ENCODE measurements at regions not wholly inside any gene's neighbourhood (a gene's known extent, or its start where the extent isn't known, plus 50 kb on each side); places are given as distances from the start of the nearest gene placed in this dataset.

DNA sequence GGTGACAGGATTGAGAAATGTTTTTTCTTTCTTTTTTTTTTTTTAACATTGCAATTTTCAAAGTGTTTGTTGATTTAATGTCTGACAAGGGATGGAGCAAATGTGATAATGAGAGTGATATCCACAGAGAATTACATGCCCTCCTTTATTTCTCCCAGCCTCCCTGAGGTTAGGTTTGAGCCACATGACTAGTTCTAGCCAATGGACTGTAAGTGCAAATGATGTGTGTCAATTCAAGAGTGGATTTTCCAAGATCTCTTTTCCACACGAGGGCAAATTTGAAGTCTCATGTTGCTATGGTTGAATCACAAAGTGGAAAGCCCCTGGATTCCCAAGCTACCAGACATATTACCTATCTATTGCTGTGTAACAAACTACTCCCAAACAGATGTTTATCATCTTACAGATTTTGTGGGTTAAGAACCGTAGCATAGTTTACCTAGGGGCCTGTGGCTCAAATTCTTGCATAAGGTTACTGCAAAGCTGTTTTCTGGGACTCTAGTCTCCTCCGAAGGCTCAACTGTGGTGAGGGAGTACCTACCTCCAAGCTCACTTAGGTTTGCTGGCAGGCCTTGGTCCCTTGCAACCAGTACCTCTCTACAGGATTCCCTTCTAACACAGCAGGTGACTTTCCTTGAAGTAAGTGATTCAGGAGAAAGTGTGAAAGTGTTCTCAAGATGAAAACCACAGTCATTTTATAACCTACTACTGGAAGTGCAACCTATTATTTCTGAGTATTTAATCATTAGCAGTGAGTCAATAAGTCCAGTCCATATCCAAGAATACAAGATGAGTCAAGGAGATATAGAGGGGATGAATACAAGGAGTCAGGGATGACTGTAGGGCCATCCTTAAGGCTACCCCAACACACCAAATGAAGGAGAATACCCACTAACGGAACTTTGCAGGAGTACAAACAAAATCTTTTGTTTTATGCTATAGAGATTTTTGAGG is 533.6 kb downstream of the PTPRC start:
- DNase-seq = no peak

DNA sequence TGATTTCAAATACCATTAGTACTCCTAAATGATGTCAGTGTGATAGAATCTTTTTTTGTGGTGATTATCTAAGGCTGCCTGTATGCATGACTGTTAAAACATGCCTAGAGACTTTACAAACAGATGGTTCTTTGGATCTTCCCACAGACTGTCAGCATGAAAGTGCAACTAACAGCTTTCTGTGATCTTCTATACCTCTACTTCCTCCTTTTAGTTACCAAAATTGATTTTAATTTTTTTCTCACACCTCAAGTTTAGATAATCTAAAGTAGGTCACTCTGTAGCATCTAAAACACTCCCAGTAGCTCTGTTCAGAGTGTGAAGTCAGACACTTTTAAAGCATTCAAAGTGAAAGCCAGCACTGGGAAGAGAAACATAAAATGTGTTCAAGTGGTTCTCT is 534.5 kb downstream of the PTPRC start:
- no peak for DNase-seq

DNA sequence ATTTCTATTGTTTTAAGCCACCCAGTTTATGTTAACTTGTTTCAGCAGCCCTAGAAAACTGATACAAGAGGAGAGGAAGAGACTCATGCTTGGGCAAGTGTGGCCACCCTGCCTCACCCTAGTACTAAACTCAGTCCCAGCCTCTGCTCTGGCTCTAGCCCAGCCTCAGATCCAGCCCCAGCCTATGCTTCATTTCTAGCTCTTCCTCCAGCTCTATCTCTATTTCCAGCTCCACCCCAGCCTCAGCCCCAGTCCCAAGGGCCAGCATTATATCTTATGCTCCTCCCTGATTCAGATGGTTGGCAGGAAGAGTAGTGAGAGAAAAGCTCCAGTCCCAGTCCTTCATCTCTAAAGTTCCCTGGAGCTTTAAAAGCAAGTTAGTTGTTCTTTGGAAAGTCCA is 535.5 kb downstream of the PTPRC start:
- no peak for DNase-seq

DNA sequence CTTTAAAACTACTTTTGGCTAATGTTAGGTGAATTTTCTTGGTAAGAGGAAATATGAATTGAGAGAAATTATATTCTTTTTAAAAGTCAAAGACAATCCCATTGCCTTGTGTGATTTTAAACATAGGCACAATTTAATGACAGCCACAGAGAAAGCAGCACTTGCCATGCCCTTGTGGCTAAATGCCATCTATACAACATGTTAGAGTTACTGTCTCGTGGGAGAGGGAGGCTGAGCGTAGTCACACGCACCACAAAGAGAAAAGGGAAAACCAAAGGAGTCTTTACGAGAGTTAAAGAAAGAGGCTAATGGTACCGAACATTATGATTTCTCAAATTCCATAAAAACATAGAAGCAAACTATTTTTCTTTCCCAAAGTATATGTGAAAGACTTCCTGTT is 537.9 kb downstream of the PTPRC start:
- no peak for DNase-seq

DNA sequence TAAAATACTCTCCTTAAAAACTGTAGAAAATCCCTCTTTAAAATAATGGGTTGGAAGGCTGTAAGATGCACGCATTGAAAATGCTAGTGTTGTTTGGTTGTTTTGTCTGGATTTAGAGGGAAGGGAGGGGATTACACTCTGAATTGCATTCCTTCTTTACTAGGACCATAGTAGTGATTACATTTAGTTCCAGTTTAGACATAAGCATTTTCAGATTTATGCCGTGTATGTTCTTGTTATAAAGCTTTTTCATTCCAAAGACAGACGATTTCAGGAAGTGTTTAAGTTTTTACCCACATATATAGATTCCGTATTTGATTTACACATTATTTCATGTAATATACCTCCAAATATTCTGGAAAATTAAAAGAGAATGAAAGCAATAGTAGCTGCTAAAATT is 538.4 kb downstream of the PTPRC start:
- no peak for DNase-seq

DNA sequence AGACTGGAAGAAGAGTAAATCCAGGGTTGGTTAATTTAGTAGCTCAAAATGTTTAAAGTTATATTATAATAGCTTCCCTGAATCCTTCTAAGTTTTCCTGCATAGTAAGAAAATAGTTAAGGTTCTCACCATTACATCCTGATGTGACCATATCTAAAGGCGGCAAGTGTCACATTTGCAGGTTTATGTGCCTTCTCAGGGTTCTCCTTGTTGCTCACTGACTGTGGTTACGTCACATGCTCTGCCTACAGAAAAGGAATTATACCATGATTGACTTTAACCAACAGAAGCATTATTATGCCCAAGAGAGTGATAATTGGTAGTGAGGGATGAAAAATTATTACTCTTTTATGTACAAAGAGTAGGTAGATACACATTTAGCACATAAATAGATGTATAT is 539.8 kb downstream of the PTPRC start:
- DNase-seq = no peak

DNA sequence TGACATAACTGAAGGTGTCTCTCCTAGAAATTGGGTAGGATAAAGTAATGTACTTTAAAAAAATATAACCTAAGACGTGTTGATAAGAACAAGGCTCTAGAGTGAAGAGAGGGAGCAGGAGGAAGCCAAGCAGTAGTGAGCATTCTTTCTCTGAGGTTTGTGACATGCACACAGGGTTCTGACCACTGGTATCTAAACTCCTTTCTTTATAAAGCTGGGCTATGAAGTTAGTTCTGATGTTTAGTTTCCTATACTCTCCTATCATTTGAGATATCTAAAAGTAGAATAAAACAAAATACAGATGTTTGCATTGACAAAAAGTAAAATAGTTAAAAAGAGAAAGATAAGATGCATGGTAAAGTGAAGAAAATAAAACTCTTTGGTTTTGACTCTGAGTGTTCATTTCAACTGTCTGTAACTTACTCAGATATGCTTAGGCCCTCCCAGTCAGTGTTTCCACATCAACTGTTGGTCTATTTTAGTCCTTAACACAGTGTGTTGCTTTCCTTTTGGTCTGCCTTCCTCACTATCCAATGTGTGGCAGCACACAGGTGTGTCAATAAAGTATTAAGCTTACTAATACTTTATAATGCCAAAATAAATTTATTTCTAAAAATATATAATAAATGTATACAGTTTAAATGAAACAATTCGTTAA is 543.5 kb downstream of the PTPRC start:
- no peak for DNase-seq

DNA sequence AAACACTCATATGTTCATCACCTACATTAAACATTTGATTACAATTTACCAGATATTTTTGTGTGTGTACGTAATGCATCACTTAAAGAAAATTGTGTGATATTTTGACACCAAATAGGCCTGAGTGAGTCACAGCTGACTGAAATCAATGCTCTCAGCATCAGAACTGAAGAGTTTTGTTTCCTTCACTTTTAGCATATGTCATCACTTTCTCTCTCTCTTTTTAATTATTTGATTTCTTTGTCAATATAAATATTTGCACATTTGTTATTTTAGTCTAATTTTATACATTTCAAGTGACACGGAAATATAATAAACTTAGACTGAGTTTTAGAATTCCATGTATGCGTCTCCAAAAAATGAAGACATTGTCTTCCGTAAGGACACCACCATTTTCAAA is 545.3 kb downstream of the PTPRC start:
- DNase-seq = no peak

DNA sequence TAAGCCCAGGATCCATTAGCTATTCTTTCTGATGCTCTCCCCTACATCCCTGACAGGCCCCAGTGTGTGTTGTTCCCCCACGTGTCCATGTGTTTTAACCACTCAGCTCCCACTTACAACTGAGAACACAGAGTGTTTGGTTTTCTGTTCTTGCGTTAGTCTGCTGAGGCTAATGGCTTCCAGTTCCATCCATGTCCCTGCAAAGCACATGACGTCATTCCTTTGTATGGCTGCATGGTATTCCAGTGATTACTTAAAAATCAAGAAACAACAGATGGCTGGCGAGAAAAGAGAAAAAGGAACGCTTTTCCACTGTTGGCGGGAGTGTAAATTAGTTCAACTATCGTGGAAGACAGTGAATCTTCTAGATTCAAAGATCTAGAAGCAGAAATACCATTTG is 556.0 kb downstream of the PTPRC start:
- DNase-seq = no peak

DNA sequence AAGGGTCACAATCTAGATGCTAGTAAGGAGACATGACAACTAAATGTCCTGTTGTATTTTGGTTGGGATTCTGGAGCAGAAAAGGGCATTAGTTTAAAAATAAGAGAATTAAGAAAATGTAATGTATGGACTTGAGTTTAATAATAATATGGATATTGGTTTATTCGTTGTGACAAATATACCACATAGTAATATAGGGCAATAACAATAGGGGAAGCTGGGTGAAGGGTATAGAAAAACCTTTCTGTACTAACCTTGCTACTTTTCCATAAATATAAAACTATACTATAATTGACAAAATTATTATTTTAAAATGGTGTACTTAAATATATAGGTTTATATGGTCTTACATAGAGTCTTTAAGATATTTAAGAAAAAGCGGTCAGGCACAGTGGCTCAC is 558.9 kb downstream of the PTPRC start:
- DNase-seq = no peak

DNA sequence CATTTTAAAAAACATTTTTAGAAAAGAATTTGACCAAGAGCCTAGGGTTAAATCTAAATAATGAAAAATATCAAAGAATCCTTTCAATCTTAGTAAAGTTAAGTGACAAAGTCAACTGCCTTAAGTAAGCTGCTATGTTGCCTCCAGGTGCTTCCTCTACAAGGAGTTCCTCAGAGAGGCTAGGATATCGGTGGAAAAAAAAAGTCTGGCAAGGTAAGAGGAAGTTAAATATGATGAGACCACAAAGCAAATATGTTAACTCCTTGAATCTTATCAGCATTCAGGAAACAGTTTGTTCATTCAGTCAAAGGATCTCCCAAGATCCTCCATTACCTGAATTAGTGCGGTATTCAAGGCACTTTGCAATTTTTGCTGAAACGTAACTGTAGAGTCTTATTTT is 563.5 kb downstream of the PTPRC start:
- DNase-seq = no peak

DNA sequence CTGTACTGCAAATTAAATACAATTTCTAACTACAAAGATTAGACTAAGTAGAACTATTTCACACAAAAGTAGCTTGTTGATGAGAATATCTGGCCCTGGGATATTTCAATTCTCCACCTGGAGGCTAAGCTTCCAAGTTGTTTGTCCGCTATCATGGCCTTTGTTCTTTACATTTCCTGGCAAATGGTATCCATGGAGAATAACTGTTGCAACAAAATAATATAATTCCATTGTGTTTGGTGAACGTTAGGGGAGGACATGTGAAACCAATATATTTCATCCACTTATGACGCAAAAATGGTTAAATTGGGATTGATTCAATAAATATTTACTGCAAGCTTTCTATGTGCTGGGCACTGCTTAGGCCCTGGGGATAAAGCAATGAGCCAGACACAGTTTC is 565.4 kb downstream of the PTPRC start:
- no peak for DNase-seq

DNA sequence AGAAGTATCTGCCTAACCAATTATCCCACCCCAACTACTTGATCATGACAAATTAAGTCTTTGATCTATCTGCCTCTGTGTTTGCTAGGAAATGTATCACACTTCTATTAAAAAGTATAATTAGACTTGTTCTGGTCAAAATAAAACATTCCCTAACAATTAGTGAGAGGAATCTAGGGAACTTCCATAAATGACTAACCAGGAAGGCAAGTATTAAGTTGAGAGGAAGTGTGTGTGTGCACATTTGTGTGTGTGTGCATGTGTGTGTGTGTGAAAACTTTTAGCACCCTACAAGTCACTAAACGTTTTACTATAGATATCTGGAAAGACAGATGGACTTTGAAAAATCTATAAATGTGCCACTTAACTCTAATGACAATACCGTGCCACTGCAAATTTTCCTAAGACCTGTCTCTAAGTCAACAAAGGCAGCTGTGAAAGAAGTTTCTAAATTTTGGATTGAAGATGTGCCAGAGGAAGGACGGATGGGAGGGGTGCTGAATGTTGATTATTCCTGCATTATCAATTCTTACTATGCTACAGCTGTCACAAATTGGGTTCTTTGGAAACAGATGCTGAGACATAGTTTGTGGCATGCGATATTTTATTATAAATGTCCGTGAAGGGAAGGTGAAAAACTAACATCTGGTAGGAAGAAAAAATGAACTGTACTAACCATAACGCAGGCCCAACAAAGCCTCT is 567.1 kb downstream of the PTPRC start:
- no peak for DNase-seq

DNA sequence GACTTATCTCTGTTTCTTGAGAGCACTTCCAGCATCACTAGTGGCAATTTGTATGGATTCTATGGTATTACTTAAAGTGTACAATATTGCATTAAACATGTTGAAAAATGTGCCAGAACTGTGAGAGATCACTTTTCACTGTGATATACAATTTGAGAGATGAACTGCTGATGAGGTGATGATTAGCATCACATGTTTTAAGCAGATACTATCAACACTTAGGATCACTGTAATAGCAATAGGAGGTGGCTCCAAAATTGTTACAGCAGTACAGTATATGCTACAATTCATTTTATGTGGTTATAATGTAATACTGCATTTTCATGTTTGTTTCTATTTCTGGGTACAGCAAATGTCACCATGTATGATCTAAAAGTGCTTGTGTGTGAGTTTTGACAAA is 570.0 kb downstream of the PTPRC start:
- no peak for DNase-seq

DNA sequence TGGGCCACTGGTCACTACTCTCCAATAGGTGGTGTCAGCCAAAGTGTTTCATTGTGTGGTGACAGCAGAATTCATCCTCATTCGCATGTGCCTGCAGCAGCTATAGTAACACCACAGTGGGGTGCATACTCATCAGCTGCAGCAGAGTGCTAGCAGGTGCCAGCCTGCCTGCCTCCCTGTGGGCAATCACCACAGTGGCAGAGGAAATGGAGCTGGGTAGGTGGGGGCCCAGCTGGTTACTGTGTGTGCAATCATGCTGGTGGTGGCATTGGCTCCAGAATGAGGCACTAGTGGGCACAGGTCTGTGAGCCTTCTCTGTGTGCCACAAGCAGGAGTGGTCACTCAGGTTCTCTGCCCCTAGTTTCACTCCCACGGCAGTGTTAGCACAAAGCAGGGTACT is 579.2 kb downstream of the PTPRC start:
- no peak for DNase-seq

DNA sequence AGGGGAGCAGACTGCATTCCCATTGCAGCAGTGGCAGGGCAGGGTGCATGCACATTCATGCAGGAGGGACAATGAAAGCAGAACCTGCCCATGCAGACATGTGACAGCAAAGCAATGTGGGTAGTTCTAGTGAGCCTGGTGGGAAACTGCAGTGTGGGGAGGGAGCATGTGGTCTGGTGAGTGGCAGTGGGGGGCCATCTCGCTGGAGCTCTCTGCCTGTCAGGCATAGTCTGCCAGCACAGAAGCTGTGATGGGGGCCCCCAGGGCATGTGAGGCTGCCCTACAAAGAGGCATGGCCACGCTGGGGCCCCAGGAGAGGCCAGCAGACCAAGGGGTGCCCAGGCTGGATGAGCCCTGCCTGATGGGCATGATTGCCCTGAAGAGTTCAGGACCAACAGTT is 579.7 kb downstream of the PTPRC start:
- no peak for DNase-seq

DNA sequence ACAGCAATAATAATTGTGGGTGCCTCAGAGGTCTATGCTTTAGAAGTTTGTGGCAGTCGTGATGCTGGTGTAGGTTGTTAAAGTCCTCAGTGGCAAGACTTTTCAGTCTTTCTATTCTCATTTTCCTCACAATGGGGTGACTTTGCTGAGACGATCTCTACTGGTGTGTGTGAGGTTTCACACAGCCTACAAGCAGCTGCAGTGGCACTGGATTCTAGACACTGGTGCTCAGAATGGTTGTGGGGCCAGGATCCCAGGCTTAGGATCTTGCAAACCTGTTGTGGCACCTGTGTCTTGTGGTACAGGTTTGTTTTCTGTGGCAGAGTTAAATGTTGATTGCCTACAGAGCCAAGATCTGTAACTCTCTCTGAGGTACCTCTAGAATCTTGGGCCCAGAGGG is 581.2 kb downstream of the PTPRC start:
- no peak for DNase-seq

DNA sequence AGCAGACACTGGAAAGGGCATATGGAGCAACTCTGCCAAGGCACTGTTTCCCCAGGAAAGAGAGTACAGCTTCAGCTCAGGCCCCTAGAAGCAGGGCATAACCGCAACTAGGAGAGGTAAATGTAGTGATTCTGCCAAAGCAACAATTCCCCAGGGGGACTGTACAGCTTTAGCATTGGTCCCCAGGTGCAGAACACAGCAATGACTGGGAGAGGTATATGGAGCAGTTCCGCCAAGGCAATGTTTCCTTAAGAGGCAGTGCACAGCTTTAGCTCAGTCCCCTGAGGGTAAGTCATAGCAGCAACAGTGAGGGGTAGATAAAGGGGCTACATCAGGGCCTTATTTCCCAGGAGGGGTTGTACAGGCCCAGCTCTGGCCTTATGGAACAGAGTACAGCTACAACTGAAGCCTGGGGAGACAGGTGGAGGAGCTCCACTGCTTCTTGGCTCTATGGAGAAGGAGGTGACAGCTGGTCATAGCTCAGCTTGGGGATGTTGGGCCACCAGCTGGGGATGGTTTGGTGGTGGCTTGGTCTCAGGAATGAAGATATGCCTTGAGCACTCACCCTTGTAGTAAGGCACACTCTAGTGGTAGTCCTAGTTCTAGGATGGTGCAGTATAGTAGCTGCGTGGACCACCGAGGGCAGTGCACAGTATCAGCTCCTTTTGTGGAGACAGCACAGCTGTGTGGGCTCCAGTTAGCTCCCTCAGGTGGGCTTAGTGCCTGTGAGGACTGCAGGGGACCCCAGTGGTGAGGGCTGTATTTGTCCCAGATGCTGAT is 582.7 kb downstream of the PTPRC start:
- no peak for DNase-seq

DNA sequence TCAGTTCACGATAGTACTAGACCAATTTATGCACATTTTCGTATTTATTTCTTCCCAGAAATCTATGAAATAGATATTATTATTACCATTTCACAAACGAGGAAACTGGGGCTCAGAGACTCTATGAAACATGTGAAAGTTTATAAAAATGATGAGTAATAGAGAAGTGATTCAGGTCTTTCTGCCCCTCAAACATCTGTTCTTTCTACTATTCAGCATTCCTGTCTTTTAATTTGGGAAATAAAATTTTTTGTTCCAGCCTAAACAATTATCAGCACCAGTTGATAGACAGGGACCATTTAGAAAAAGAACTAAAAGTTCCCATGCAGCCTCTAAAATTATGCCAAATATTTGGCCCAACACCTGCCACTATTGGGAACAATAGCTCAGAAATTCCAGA is 585.1 kb downstream of the PTPRC start:
- no peak for DNase-seq

DNA sequence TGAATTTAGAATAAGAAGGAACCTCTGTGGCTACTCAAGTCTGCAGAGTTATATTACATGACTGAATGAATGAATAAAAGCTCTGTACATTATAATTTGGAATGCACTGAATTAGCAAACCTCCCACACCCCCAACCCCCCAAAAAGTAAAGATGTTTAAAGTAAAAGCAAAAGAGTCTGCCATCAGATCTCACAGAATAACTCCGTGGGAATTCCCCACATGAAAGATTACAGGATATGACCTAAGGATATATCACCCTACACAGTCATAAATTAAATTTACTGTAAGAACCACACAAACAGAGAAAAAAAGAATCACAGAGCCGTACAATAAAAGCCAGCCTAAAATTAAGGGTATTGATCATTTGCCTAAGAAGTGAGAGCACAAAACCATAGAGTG is 587.3 kb downstream of the PTPRC start:
- no peak for DNase-seq

DNA sequence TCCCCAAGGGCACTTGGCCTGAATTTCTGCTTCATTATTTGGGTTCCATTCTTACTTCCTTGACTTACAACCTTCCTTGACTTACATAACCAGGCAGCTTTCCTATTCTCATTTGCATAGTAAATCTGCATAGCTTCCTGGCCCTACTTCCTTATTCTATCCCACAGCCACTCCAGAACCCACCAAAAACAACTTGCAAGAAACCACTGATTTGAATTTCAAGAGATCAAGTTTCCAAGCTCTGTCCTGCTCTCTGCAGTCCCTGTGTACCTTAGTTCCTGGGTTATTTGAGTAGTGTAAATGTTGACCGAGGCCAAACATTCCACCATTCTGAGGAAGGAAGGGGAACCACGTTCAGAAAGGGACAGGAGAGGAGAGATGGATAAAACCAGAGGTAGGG is 603.3 kb downstream of the PTPRC start:
- no peak for DNase-seq

DNA sequence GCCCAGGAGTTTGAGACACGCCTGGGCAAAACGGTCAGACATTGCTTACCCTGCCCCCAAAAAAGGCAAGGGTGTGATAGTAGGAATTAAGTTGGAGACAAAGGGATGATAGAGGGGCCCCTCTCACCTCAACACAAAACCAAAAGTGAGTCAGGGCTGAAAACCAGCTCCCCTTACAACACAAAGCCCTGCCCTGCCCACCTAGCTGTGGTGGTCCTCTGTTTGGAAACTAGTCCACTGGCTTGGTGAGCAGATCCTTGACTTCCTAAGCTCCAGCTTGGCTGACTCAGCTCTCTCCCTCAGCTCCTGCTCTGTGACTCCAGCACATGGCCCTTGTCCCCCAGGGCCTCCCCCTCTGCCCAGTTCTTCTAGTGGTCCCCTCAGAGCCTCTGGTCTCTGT is 603.8 kb downstream of the PTPRC start:
- no peak for DNase-seq

DNA sequence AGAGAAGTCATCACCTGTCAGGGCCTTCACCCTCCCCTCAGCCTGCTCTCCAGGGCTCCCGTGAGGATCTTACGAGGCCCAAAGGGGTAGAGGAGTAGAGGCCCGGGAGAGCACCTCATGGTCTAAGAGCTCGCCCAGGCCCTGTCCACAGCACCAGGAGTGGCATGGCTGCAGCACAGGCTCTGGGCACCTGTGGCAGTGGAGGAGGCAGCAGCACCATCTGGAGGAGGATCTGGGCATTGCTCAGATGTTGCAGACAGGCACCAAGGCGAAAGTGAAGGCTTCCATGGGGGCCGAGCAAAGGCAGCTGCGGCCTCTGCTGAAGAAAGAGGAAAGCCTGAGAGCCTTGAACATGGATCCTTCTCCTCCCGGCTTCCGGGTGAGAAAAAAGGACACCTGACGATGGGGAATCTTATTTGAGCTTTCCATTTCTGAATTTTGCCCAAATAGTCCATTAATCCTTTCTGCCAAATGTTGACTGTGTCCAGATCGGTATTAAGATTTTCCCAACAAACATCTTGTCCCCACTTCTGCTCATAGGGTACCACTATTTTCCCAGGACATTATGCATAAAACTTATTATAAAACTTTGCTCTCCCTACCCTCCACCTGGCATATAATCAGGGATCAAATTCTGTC is 604.7 kb downstream of the PTPRC start:
- peak; percentile 23 for DNase-seq
